Stimulated activated naive B cell treated with anti-CD40 and anti-IgM and Interleukin-4, amounts not matched to agents 10 μg/mL and 1 μg/mL and 100 μg/mL, for 72 hours (primary cell): ENCODE measurements at regions not wholly inside any gene's neighbourhood (a gene's known extent, or its start where the extent isn't known, plus 50 kb on each side); places are given as distances from the start of the nearest gene placed in this dataset.
"Not testable (repeated sequence)": the region's sequence is repeated elsewhere in the genome, so short reads cannot be mapped to it uniquely, and the experiment has no call there.

Experiments used
- ATAC-seq, 2 donors: fragments of 150-1000 bp; cut with Tn5 transposase; replicated peaks; 2 replicates each; pipeline ENCODE4 v1.10.0; 2021; ENCODE audit warnings: moderate library complexity in 1 of 2
- DNase-seq: peaks from one replicate; pipeline ENCODE4 v3.0.0; 2021
- H3K27ac Mint-ChIP-seq: one replicate; pipeline ENCODE4 v1.8.0; 2022; ENCODE audit warnings: mild to moderate bottlenecking, mixed read lengths
- H3K27me3 Mint-ChIP-seq, 2 donors: one replicate each; pipeline ENCODE4 v1.8.0; 2022; ENCODE audit warnings: mixed read lengths in 2 of 2
- H3K36me3 Mint-ChIP-seq, 2 donors: one replicate each; pipeline ENCODE4 v1.8.0; 2022; ENCODE audit warnings: mixed read lengths in 2 of 2, mild to moderate bottlenecking in 1 of 2
- H3K4me1 Mint-ChIP-seq, 2 donors: one replicate each; pipeline ENCODE4 v1.8.0; 2022; ENCODE audit warnings: mixed read lengths in 2 of 2, mild to moderate bottlenecking in 1 of 2
- H3K4me3 Mint-ChIP-seq, 2 donors: one replicate each; pipeline ENCODE4 v1.8.0; 2022; ENCODE audit warnings: mild to moderate bottlenecking in 2 of 2, mixed read lengths in 2 of 2, moderate library complexity in 1 of 2
- H3K9me3 Mint-ChIP-seq, 2 donors: one replicate each; pipeline ENCODE4 v1.8.0; 2022; ENCODE audit warnings: mixed read lengths in 2 of 2, mild to moderate bottlenecking in 1 of 2

- DNase-seq, result no peak
- peaks cover 0 to 2% of the 10 kb centered on the region in 2 donors for H3K27me3 Mint-ChIP-seq
- no peak for ATAC-seq
- peaks cover 0 to 2% of the 10 kb centered on the region in 2 donors for H3K4me1 Mint-ChIP-seq
- H3K27ac Mint-ChIP-seq, result no peak overlapping the region
- H3K4me3 Mint-ChIP-seq, result no peak overlapping the region
- H3K36me3 Mint-ChIP-seq, result no peaks in the 10 kb centered on the region
- H3K9me3 Mint-ChIP-seq, result no peaks in the 10 kb centered on the region
Observed at GRCh38 chr1:229019663-229020271, 251.1 kb upstream of the RAB4A start.

DNA sequence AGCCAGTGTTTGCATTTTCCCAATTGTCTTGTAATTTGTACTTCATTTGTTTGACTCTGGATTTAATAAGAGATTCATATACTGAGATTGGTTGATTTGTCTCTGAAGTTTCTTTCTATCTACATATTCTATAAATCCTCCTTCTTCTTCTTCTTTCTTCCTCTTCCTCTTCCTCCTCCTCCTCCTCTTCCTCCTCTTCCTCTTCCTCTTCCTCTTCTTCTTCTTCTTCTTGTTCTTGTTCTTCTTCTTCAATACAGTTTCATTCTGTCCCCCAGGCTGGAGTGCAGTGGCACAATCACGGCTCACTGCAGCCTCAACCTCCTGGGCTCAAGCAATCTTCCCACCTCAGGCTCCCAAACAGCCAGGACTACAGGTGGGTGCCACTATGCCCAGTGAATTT is 249.9 kb upstream of the RAB4A start:
- not testable (repeated sequence) for H3K9me3 Mint-ChIP-seq, DNase-seq, H3K4me3 Mint-ChIP-seq, H3K27ac Mint-ChIP-seq, H3K4me1 Mint-ChIP-seq, H3K36me3 Mint-ChIP-seq, H3K27me3 Mint-ChIP-seq, ATAC-seq

DNA sequence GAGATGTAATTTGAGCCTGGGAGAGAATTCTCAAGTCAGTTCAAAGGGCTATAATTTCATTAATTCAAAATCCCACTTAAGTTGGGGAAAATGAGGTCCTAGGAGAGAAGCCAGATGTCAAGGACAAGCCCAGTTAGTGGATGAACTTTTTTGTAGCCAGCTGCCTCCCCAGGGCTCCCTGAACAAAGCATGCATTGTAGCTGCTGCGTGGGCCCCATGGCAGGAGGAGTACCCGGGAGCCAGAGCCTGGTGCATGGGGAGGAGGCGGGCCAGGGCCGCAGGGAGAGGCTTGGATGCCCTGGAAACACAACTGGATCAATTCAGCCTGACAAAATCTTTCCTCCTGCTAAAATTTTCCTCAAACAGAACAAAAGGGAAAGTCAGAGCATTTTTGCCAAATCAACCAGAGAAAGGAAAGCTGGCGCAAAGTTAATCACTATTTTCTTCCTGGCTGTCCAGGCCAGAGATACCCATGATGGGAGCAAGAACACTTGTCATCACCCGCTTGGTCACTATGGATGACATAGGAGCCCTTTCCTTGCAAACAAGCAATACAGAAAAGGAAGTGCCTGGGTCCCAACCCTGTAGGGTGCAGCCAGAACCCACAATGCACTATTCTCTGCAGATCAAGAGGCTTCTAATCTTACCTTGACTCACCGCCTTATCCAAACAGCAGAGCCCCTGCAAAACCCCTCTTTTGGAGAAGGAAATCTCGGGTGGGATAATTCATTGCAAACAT is 248.1 kb upstream of the RAB4A start:
- H3K9me3 Mint-ChIP-seq, result no peaks in the 10 kb centered on the region
- peaks cover 0 to 11% of the 10 kb centered on the region in 2 donors for H3K27me3 Mint-ChIP-seq
- DNase-seq, result no peak
- H3K4me1 Mint-ChIP-seq, result peaks cover 10% of the 10 kb centered on the region in 2 donors
- no peak for ATAC-seq
- H3K4me3 Mint-ChIP-seq, result no peak overlapping the region
- H3K36me3 Mint-ChIP-seq, result no peaks in the 10 kb centered on the region
- H3K27ac Mint-ChIP-seq, result no peak overlapping the region

DNA sequence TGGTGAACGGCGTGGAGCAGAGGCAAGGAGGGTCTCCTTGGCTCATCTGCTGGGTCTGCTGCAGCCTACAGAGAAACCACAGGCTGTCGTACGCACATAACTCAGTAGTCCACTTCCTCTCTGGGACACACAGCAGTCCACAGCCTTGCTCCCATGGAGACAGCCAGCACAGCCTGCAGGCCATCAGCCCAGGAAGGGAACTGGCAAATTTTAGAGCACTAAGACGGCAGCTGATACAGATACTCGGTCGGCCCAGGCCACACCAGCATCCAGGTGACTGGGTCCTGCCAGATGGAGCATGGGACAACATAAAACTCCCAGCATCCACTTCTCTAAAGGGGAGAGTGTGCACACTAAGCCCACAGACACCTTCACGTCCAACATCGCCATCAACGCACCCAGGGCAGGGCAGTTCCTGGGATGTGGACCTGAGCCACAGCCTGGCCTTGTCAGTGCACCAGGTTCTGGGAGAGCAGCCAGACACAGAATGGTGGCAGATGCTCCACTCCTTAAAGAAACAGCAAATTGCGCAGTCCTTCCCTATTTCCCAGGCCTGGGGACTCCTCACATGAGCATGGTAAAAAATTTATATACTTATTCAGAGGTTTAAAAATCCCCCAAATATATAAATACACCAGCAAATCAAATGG is 247.1 kb upstream of the RAB4A start:
- H3K27ac Mint-ChIP-seq, result no peak overlapping the region
- no peaks in the 10 kb centered on the region for H3K36me3 Mint-ChIP-seq
- H3K4me3 Mint-ChIP-seq, result no peak overlapping the region
- DNase-seq, result no peak
- H3K27me3 Mint-ChIP-seq, result peaks cover 0 to 11% of the 10 kb centered on the region in 2 donors
- H3K4me1 Mint-ChIP-seq, result peaks cover 11 to 13% of the 10 kb centered on the region in 2 donors
- no peaks in the 10 kb centered on the region for H3K9me3 Mint-ChIP-seq
- ATAC-seq, result no peak

GRCh38 chr1:229024528-229025130 is 246.3 kb upstream of the RAB4A start:
- Mint-ChIP-seq H3K9me3 (no peaks in the 10 kb centered on the region), H3K4me1 (peaks cover 11 to 13% of the 10 kb centered on the region in 2 donors), H3K4me3 (no peak overlapping the region), H3K36me3 (no peaks in the 10 kb centered on the region), H3K27ac (no peak overlapping the region), H3K27me3 (peaks cover 5 to 11% of the 10 kb centered on the region in 2 donors)
- DNase-seq (no peak), ATAC-seq (no peak)

DNA sequence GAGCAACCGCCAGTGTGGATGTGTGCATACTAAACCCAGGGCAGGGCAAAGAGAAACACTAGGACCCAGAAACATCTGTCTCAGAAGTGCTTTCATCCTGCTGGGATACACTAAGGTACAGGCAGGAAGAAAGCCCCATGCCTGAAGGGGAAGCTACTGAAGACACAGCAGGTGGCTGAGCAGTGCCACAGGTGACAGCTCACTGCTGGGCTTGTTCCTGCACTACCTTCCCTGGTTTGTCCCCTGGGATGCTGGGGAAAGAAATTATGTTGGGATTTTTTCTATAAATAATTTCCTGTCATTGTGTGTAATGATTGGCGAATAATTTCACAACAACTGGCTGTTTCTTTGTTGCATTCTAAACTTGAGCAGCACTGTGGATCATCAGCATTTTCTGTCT is 245.3 kb upstream of the RAB4A start:
- Mint-ChIP-seq H3K4me1 (peaks cover 11 to 13% of the 10 kb centered on the region in 2 donors), H3K9me3 (no peaks in the 10 kb centered on the region), H3K4me3 (no peak overlapping the region), H3K27me3 (peaks cover 5 to 11% of the 10 kb centered on the region in 2 donors), H3K27ac (no peak overlapping the region), H3K36me3 (no peaks in the 10 kb centered on the region)
- no peak for DNase-seq
- ATAC-seq, result no peak

DNA sequence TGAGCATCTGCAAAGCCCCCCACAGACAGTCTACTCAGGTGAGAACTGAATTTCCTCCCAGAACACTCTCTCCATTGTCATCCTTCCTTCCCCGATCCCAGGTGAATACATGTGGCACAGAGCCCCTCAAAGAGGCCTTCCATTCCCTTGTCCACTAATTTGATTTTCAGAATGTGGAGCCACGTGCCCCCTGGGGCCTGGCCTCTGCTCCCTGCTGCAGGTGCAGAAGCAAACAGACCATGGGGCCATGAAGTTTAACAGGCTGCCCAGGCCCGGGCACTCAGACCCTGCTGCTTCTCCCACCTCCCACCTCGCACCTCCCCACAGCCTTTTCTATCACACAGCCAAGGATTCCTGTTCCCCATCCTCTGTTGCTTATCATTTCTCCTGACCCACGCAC is 243.8 kb upstream of the RAB4A start:
- DNase-seq, result no peak
- ATAC-seq, result peak; percentile 12 to 16
- H3K9me3 Mint-ChIP-seq, result no peaks in the 10 kb centered on the region
- no peak overlapping the region for H3K27ac Mint-ChIP-seq
- no peaks in the 10 kb centered on the region for H3K36me3 Mint-ChIP-seq
- peaks cover 9 to 13% of the 10 kb centered on the region in 2 donors for H3K4me1 Mint-ChIP-seq
- H3K4me3 Mint-ChIP-seq, result peak overlapping the region in 1 of 2 donors; percentile 71
- H3K27me3 Mint-ChIP-seq, result peaks cover 16 to 20% of the 10 kb centered on the region in 2 donors

- H3K4me3 Mint-ChIP-seq, result peak overlapping the region; percentile 29 to 71
- no peaks in the 10 kb centered on the region for H3K9me3 Mint-ChIP-seq
- ATAC-seq, result peak; percentile 85 to 90
- peaks cover 20 to 22% of the 10 kb centered on the region in 2 donors for H3K27me3 Mint-ChIP-seq
- no peak overlapping the region for H3K27ac Mint-ChIP-seq
- no peak for DNase-seq
- no peaks in the 10 kb centered on the region for H3K36me3 Mint-ChIP-seq
- H3K4me1 Mint-ChIP-seq, result peaks cover 9 to 13% of the 10 kb centered on the region in 2 donors
Observed at GRCh38 chr1:229027622-229028182, 243.2 kb upstream of the RAB4A start.

DNA sequence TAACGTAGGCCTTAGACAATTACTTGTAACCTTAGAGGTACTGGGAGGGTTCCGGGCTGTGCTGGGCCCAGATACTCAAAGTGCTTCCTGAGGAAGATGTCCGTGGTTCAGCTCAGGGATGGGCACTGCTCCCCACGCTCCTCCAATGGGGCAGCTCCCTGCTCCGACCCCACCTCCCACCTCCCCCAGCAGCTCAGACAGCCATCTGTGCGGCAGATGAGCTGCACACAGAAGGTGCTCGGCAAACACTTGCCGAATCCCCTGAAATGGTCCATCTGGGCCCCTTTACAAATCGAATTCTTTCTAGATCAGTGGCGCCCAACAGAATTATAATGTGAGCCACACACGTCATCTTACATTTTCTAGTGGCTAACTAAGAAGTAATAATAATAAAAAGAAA is 242.4 kb upstream of the RAB4A start:
- no peak for ATAC-seq
- no peak for DNase-seq
- no peaks in the 10 kb centered on the region for H3K36me3 Mint-ChIP-seq
- no peak overlapping the region for H3K4me3 Mint-ChIP-seq
- H3K9me3 Mint-ChIP-seq, result no peaks in the 10 kb centered on the region
- no peak overlapping the region for H3K27ac Mint-ChIP-seq
- H3K27me3 Mint-ChIP-seq, result peaks cover 25 to 30% of the 10 kb centered on the region in 2 donors
- H3K4me1 Mint-ChIP-seq, result peaks cover 9 to 13% of the 10 kb centered on the region in 2 donors

GRCh38 chr1:229028987-229029878 is 241.7 kb upstream of the RAB4A start:
- DNase-seq (no peak), ATAC-seq (no peak)
- no peaks in the 10 kb centered on the region for H3K36me3 Mint-ChIP-seq
- no peak overlapping the region for H3K4me3 Mint-ChIP-seq
- H3K27ac Mint-ChIP-seq, result no peak overlapping the region
- no peaks in the 10 kb centered on the region for H3K9me3 Mint-ChIP-seq
- H3K27me3 Mint-ChIP-seq, result peaks cover 25 to 37% of the 10 kb centered on the region in 2 donors
- peaks cover 9 to 13% of the 10 kb centered on the region in 2 donors for H3K4me1 Mint-ChIP-seq

DNA sequence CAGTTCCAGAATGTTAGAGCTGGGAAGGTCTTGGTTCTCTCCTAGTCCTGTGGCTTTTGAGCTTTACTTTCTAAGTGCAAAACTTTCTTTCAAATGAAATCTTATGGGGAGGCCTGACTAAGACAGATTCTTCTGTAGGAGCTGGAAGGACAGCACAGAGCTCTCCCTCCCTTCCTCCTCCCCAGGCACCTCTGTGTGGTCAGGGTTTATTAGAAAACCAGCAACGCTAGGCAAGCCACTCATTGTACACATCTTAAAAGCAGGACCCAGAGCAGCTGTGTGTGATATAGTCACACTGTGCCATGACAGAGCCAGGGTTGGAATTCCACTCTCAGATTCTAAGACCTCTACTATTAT is 241.1 kb upstream of the RAB4A start:
- H3K4me1 Mint-ChIP-seq, result peaks cover 10 to 16% of the 10 kb centered on the region in 2 donors
- H3K27ac Mint-ChIP-seq, result no peak overlapping the region

GRCh38 chr1:229030630-229031029 is 240.3 kb upstream of the RAB4A start:
- ATAC-seq, result no peak
- DNase-seq, result no peak
- no peaks in the 10 kb centered on the region for H3K9me3 Mint-ChIP-seq
- peaks cover 21 to 37% of the 10 kb centered on the region in 2 donors for H3K27me3 Mint-ChIP-seq
- no peak overlapping the region for H3K27ac Mint-ChIP-seq
- H3K36me3 Mint-ChIP-seq, result no peaks in the 10 kb centered on the region
- H3K4me1 Mint-ChIP-seq, result peaks cover 18 to 24% of the 10 kb centered on the region in 2 donors
- no peak overlapping the region for H3K4me3 Mint-ChIP-seq

More for the DNA sequence above, 241.1 kb upstream of the RAB4A start:
- DNase-seq, result no peak
- Mint-ChIP-seq H3K36me3 (no peaks in the 10 kb centered on the region), H3K27me3 (peaks cover 23 to 37% of the 10 kb centered on the region in 2 donors), H3K4me3 (no peak overlapping the region), H3K9me3 (no peaks in the 10 kb centered on the region)
- ATAC-seq, result no peak

DNA sequence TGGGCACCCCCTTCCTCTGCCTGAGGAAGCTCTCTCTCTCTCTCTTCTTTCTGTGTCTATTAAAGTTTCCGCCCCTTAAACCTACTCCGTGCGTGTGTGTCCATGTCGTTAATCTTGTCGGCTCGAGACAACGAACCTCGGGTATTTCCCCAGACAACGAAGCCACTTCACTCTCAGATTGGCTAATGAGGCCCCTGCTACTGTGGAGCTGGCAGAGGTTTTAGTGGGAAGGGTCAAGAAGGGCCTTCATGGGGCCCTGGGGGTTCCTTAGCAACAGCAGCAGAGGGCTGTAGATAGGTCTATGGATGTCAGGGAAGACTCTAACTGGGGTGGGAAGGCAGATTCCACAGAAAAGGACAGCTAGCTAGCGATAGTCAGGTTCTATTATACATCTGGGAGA is 239.8 kb upstream of the RAB4A start:
- Mint-ChIP-seq H3K4me1 (peaks cover 22 to 28% of the 10 kb centered on the region in 2 donors), H3K27ac (no peak overlapping the region)
- no peak for ATAC-seq

More for the DNA sequence above, 239.8 kb upstream of the RAB4A start:
- Mint-ChIP-seq H3K27me3 (peaks cover 21 to 37% of the 10 kb centered on the region in 2 donors), H3K36me3 (no peaks in the 10 kb centered on the region), H3K4me3 (no peak overlapping the region), H3K9me3 (no peaks in the 10 kb centered on the region)
- DNase-seq, result no peak
